ENCODE measurements at regions not wholly inside any gene's neighbourhood (a gene's known extent, or its start where the extent isn't known, plus 50 kb on each side); places are given as distances from the start of the nearest gene placed in this dataset.

DNA sequence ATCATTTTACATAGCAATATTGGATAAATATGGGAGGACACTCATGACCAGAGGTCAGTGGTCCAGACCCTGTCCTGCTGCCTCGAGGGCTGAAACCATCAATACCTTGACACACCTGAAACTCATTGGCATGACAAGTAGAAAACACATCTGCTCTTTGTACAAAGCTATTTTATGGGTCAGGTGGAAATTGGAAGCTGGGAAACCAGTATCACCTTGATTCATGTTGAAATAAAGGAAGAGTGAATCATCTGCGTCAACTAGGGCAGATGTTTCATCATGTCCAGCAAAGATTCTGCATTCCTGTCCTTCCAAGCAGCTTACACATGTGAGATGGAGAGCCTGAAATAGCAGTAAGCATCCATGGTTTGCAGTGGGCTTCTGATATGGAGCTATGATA, 80.0 kb upstream of the ERBB4 start:
- no peak for TF ChIP-seq EZH2 (IDR thresholded peaks at IDR 0.05; ENCODE audit: borderline replicate concordance, low read depth, low read length, poor library complexity, severe bottlenecking)
- TF ChIP-seq, protein P1, sequence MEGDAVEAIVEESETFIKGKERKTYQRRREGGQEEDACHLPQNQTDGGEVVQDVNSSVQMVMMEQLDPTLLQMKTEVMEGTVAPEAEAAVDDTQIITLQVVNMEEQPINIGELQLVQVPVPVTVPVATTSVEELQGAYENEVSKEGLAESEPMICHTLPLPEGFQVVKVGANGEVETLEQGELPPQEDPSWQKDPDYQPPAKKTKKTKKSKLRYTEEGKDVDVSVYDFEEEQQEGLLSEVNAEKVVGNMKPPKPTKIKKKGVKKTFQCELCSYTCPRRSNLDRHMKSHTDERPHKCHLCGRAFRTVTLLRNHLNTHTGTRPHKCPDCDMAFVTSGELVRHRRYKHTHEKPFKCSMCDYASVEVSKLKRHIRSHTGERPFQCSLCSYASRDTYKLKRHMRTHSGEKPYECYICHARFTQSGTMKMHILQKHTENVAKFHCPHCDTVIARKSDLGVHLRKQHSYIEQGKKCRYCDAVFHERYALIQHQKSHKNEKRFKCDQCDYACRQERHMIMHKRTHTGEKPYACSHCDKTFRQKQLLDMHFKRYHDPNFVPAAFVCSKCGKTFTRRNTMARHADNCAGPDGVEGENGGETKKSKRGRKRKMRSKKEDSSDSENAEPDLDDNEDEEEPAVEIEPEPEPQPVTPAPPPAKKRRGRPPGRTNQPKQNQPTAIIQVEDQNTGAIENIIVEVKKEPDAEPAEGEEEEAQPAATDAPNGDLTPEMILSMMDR (conservative IDR thresholded peaks at IDR 0.05; ENCODE audit: low read depth, low read length) = no peak

All from A673 (cell line).